HT1080 (cell line): ENCODE measurements at regions not wholly inside any gene's neighbourhood (a gene's known extent, or its start where the extent isn't known, plus 50 kb on each side); places are given as distances from the start of the nearest gene placed in this dataset.

ENCODE experiments used
- DNase-seq: peaks from one replicate; pipeline ENCODE4 v3.0.0-alpha.2; 2015; ENCODE audit warnings: low read depth

DNA sequence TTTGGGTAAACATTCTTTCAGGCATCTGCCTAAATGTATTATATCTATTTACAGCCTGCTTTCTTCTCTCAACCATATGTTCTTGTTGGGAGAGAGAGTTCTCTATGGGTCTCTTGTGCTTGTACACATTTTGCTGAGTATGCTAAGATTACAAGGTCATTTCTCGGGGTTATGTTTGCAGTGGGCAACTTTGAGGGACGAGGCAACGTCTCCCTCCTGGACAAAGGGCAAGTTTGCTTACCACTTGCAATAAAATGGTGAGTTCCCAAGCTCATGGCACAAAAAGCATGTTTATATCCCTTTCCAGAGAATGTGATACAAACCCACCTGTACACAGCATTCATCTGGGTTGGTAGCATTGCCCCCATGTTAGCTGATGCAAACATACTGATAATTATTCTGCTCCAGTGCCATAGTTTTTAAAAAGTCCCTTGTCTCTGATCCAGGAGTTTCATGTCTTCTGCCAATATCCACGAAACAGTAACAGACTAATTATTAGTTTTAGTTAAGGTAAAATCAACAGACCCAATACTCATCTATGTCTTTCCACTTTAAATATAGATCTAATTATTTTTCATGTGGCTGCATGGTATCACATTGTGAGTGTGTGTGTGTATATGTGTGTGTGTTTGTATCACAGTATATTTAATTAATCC is 84.2 kb upstream of the MAPK4 start:
- no peak for DNase-seq

DNA sequence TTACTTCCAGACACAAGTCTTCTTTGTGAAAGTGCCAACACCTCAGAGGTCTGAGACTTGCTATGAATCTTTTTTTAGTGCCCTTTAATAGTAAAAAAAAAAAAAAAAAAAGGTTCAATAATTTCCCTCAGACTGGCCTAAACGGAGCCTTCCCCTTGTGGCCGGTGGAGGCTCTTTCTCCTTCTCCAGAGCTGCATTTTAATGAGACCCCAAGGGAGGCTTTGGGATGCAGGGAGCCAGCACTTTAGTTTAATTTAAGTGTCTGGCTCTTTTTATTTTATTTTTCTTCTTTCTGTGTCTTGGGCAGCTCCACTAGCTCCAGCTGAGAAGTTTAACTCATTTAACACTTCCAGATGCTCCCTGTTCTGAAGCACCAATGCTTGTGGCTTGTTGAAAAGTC is 67.8 kb upstream of the MAPK4 start:
- DNase-seq = no peak

- DNase-seq = peak; percentile 26
These were observed 65.3 kb upstream of the MAPK4 start for GRCh38 chr18:50494569-50494968.

DNA sequence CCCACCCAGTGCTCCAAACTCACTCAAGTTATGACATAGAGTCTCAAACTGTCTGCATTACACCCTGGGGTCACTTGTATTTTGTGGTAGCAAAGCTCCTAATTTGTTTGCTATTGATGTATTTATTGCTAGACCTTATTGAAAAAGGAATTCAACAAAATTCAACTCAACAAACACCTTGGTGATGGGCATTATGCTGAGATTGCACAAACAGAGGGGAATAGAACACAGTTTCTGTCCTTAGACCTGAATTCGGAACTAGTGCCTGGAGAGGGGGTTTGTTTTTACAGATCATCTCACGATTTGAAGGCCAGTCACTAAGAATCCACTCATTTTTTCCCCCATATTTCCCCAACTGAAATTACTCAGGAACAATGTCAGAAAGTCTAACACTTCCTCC is 53.5 kb upstream of the MAPK4 start:
- DNase-seq = no peak

- peak; percentile 34 for DNase-seq
These were observed 52.7 kb upstream of the MAPK4 start for GRCh38 chr18:50507120-50507590.

- DNase-seq = no peak
These were observed 51.7 kb upstream of the MAPK4 start for GRCh38 chr18:50508228-50508627.

- no peak for DNase-seq
These were observed 50.9 kb upstream of the MAPK4 start for GRCh38 chr18:50509012-50509411.
